WERI-Rb-1 (cell line): ENCODE measurements at regions not wholly inside any gene's neighbourhood (a gene's known extent, or its start where the extent isn't known, plus 50 kb on each side); places are given as distances from the start of the nearest gene placed in this dataset.

Source experiments
- DNase-seq: peaks from one replicate; pipeline ENCODE4 v3.0.0-alpha.2; 2020
- H3K27ac ChIP-seq: fragments of 250-450 bp; sonication (Bioruptor Pico); 2 replicates; pipeline ENCODE4 v1.5.1; 2020; ENCODE audit warnings: mild to moderate bottlenecking, moderate library complexity
- H3K27me3 ChIP-seq: fragments of 250-450 bp; sonication (Bioruptor Pico); 2 replicates; pipeline ENCODE4 v1.5.1; 2021; ENCODE audit warnings: mild to moderate bottlenecking, low read depth, moderate library complexity; ENCODE audit not compliant: insufficient read depth, severe bottlenecking
- H3K36me3 ChIP-seq: fragments of 250-450 bp; sonication (Bioruptor Pico); 2 replicates; pipeline ENCODE4 v1.5.1; 2020; ENCODE audit warnings: mild to moderate bottlenecking, moderate library complexity
- H3K4me3 ChIP-seq: 2 replicates; pipeline ENCODE4 v1.5.1; 2011; ENCODE audit warnings: low read depth, mild to moderate bottlenecking, control low read depth, low read length
- H3K9me3 ChIP-seq: fragments of 250-450 bp; sonication (Bioruptor Pico); 2 replicates; pipeline ENCODE4 v1.5.1; 2021; ENCODE audit warnings: mild to moderate bottlenecking, moderate library complexity; ENCODE audit not compliant: severe bottlenecking
- CTCF ChIP-seq: IDR thresholded peaks from 2 replicates; pipeline ENCODE4 v1.5.1; 2011; ENCODE audit warnings: low read depth, mild to moderate bottlenecking, control low read depth, inconsistent platforms, low read length

GRCh38 chr12:87922736-87923135 lies 106.5 kb downstream of the C12orf50 start:
- Histone ChIP-seq H3K4me3 (no peak overlapping the region), H3K9me3 (no peaks in the 10 kb centered on the region), H3K27me3 (no peaks in the 10 kb centered on the region), H3K36me3 (no peaks in the 10 kb centered on the region), H3K27ac (no peak overlapping the region)
- DNase-seq: no peak
- no peak for TF ChIP-seq CTCF

- no peak overlapping the region for H3K4me3 ChIP-seq
- TF ChIP-seq CTCF: no peak
- H3K27ac ChIP-seq: no peak overlapping the region
- no peaks in the 10 kb centered on the region for H3K27me3 ChIP-seq
- H3K9me3 ChIP-seq: no peaks in the 10 kb centered on the region
- DNase-seq: no peak
- no peaks in the 10 kb centered on the region for H3K36me3 ChIP-seq
Observed at GRCh38 chr12:87921621-87922020, 107.6 kb downstream of the C12orf50 start.

GRCh38 chr12:87920139-87920538 lies 109.1 kb downstream of the C12orf50 start:
- Histone ChIP-seq H3K36me3 (no peaks in the 10 kb centered on the region), H3K9me3 (no peaks in the 10 kb centered on the region), H3K4me3 (no peak overlapping the region), H3K27me3 (no peaks in the 10 kb centered on the region), H3K27ac (no peak overlapping the region)
- no peak for TF ChIP-seq CTCF
- no peak for DNase-seq

- Histone ChIP-seq H3K27ac (no peak overlapping the region), H3K27me3 (no peaks in the 10 kb centered on the region), H3K9me3 (no peaks in the 10 kb centered on the region), H3K4me3 (no peak overlapping the region), H3K36me3 (no peaks in the 10 kb centered on the region)
- DNase-seq: no peak
- no peak for TF ChIP-seq CTCF
Observed at GRCh38 chr12:87901457-87901856, 127.7 kb downstream of the C12orf50 start.

- H3K4me3 ChIP-seq: no peak overlapping the region
- no peaks in the 10 kb centered on the region for H3K9me3 ChIP-seq
- DNase-seq: no peak
- no peaks in the 10 kb centered on the region for H3K27me3 ChIP-seq
- no peaks in the 10 kb centered on the region for H3K36me3 ChIP-seq
- TF ChIP-seq CTCF: no peak
- no peak overlapping the region for H3K27ac ChIP-seq
Observed at GRCh38 chr12:87897662-87898061, 131.5 kb downstream of the C12orf50 start.

- DNase-seq: no peak
- no peak for TF ChIP-seq CTCF
- Histone ChIP-seq H3K9me3 (no peaks in the 10 kb centered on the region), H3K36me3 (no peaks in the 10 kb centered on the region), H3K27me3 (no peaks in the 10 kb centered on the region), H3K27ac (no peak overlapping the region), H3K4me3 (no peak overlapping the region)
Observed at GRCh38 chr12:87883806-87884205, 145.4 kb downstream of the C12orf50 start.
